OCI-LY7 (cell line): ENCODE measurements at regions not wholly inside any gene's neighbourhood (a gene's known extent, or its start where the extent isn't known, plus 50 kb on each side); places are given as distances from the start of the nearest gene placed in this dataset.

ENCODE experiments used
- BruUV-seq: library from RNA; stranded (reverse); fragments of 400-500 nt; replicated peaks from 2 replicates; lab custom pipeline; 2021; lab: Mats Ljungman, UMichigan
- CTCF ChIA-PET: fragments of 300-600 bp; sonication (Branson Sonifier 250); formaldehyde crosslinking; loops from one replicate; lab custom pipeline; 2022; ENCODE audit warnings: antibody characterized with exemption; ENCODE audit not compliant: unreplicated experiment; lab: Charles Lee
- POLR2A ChIA-PET: fragments of 300-600 bp; sonication (Branson Sonifier 250); formaldehyde crosslinking; loops from one replicate; lab custom pipeline; 2022; ENCODE audit warnings: antibody characterized with exemption; lab: Charles Lee
- DNase-seq: peaks from one replicate; pipeline ENCODE4 v3.0.0-alpha.2; 2015; ENCODE audit warnings: low spot score
- H2AFZ ChIP-seq: fragments of 200-600 bp; sonication (generic), shearing (Covaris generic); 2 replicates; pipeline ENCODE4 v1.6.1; 2014; ENCODE audit warnings: mild to moderate bottlenecking, antibody characterized with exemption, low read length, moderate library complexity
- H3K27ac ChIP-seq: fragments of 200-600 bp; sonication (generic); 2 replicates; pipeline ENCODE4 v1.5.1; 2014; ENCODE audit warnings: mixed run types, low read depth, mild to moderate bottlenecking, moderate library complexity, low read length, inconsistent platforms; ENCODE audit not compliant: poor library complexity, severe bottlenecking
- H3K36me3 ChIP-seq: fragments of 200-600 bp; sonication (generic); 2 replicates; pipeline ENCODE4 v1.6.1; 2014; ENCODE audit warnings: mild to moderate bottlenecking, antibody characterized with exemption, low read length, moderate library complexity, mixed read lengths; ENCODE audit not compliant: insufficient read depth
- H3K4me1 ChIP-seq: fragments of 200-600 bp; sonication (generic); 2 replicates; pipeline ENCODE4 v1.5.1; 2014; ENCODE audit warnings: mild to moderate bottlenecking, low read length; ENCODE audit not compliant: insufficient read depth, poor library complexity, severe bottlenecking
- H3K4me2 ChIP-seq: fragments of 200-600 bp; sonication (generic); 2 replicates; pipeline ENCODE4 v1.6.1; 2014; ENCODE audit warnings: mild to moderate bottlenecking, low read length
- H3K4me3 ChIP-seq: fragments of 200-600 bp; sonication (generic); 2 replicates; pipeline ENCODE4 v1.5.1; 2014; ENCODE audit warnings: mild to moderate bottlenecking, low read depth, low read length; ENCODE audit not compliant: poor library complexity, severe bottlenecking
- H3K79me2 ChIP-seq: fragments of 200-600 bp; sonication (generic); 2 replicates; pipeline ENCODE4 v1.6.1; 2016; ENCODE audit warnings: low read depth, mild to moderate bottlenecking, low read length, moderate library complexity, mixed read lengths; ENCODE audit not compliant: insufficient read depth
- H3K9me2 ChIP-seq: fragments of 200-600 bp; sonication (generic); 2 replicates; pipeline ENCODE4 v1.6.1; 2016; ENCODE audit warnings: mild to moderate bottlenecking, low read length, mixed read lengths; ENCODE audit not compliant: insufficient read depth
- H3K9me3 ChIP-seq: fragments of 200-600 bp; sonication (generic); 2 replicates; pipeline ENCODE4 v1.6.1; 2014; ENCODE audit warnings: mild to moderate bottlenecking, mixed run types, low read length, mixed read lengths
- H4K20me1 ChIP-seq: fragments of 200-600 bp; sonication (generic); 2 replicates; pipeline ENCODE4 v1.6.1; 2014; ENCODE audit warnings: mild to moderate bottlenecking, antibody characterized with exemption, low read length, moderate library complexity, mixed read lengths; ENCODE audit not compliant: insufficient read depth
- CTCF ChIP-seq: fragments of 200-600 bp; sonication (generic); conservative IDR thresholded peaks from 2 replicates; pipeline ENCODE4 v1.5.1; 2014; ENCODE audit warnings: mild to moderate bottlenecking, antibody characterized with exemption, low read length, moderate library complexity, mixed read lengths
- EZH2phosphoT487 ChIP-seq: fragments of 200-600 bp; sonication (generic); IDR thresholded peaks from 2 replicates; pipeline ENCODE4 v1.6.1; 2018; ENCODE audit warnings: low read depth, borderline replicate concordance, mild to moderate bottlenecking, mixed run types, antibody characterized with exemption, low read length, moderate library complexity, mixed read lengths
- intact Hi-C: fragments of 100-400 bp; cut with micrococcal nuclease; formaldehyde crosslinking; loops from one replicate; pipeline ENCODE4 v1.10.0; 2022; ENCODE audit not compliant: unreplicated experiment

- Histone ChIP-seq H3K9me2 (no peaks in the 10 kb centered on the region), H4K20me1 (no peaks in the 10 kb centered on the region), H3K4me1 (no peaks in the 10 kb centered on the region), H3K79me2 (no peaks in the 10 kb centered on the region), H3K27ac (no peak overlapping the region), H3K4me2 (no peak overlapping the region), H3K36me3 (no peaks in the 10 kb centered on the region), H3K9me3 (no peaks in the 10 kb centered on the region), H2AFZ (no peak overlapping the region), H3K4me3 (no peak overlapping the region)
- DNase-seq: no peak
- ChIA-PET POLR2A (interaction anchor here (0.6 kb wide), 1 partner anchor 41 kb away, joined by 3 read pairs; no protein-coding TSS in a partner anchor), CTCF (no interaction called here)
- intact Hi-C loops: no loop called here
- BruUV-seq: no TSS peak
- TF ChIP-seq CTCF (no peak), EZH2phosphoT487 (no peak)
Measured at GRCh38 chr4:84362896-84363655, 136.0 kb downstream of the NKX6-1 start.

- H3K9me3 ChIP-seq: no peaks in the 10 kb centered on the region
- no peak overlapping the region for H2AFZ ChIP-seq
- CTCF ChIA-PET: no interaction called here
- no peaks in the 10 kb centered on the region for H4K20me1 ChIP-seq
- intact Hi-C loops: no loop called here
- no peak overlapping the region for H3K4me2 ChIP-seq
- no peak for TF ChIP-seq EZH2phosphoT487
- no peak for TF ChIP-seq CTCF
- no peak overlapping the region for H3K4me3 ChIP-seq
- no peaks in the 10 kb centered on the region for H3K4me1 ChIP-seq
- no peaks in the 10 kb centered on the region for H3K36me3 ChIP-seq
- DNase-seq: no peak
- POLR2A ChIA-PET: no interaction called here
- H3K79me2 ChIP-seq: no peaks in the 10 kb centered on the region
- no TSS peak for BruUV-seq
- H3K9me2 ChIP-seq: no peaks in the 10 kb centered on the region
- H3K27ac ChIP-seq: no peak overlapping the region
Measured at GRCh38 chr4:84342161-84342560, 156.9 kb downstream of the NKX6-1 start.

GRCh38 chr4:84341559-84341958 is 157.5 kb downstream of the NKX6-1 start:
- no peaks in the 10 kb centered on the region for H3K79me2 ChIP-seq
- no peaks in the 10 kb centered on the region for H3K9me2 ChIP-seq
- ChIA-PET POLR2A (no interaction called here), CTCF (no interaction called here)
- no peak overlapping the region for H3K27ac ChIP-seq
- no peaks in the 10 kb centered on the region for H3K36me3 ChIP-seq
- H3K4me2 ChIP-seq: no peak overlapping the region
- H3K9me3 ChIP-seq: no peaks in the 10 kb centered on the region
- no peak for TF ChIP-seq CTCF
- no peak for TF ChIP-seq EZH2phosphoT487
- no peak for DNase-seq
- no TSS peak for BruUV-seq
- no peaks in the 10 kb centered on the region for H4K20me1 ChIP-seq
- H3K4me3 ChIP-seq: no peak overlapping the region
- H3K4me1 ChIP-seq: no peaks in the 10 kb centered on the region
- H2AFZ ChIP-seq: no peak overlapping the region
- intact Hi-C loops: no loop called here
